NCI-H345 (cell line): ENCODE measurements at regions not wholly inside any gene's neighbourhood (a gene's known extent, or its start where the extent isn't known, plus 50 kb on each side); places are given as distances from the start of the nearest gene placed in this dataset.

Experiments used
- DNase-seq: peaks from one replicate; lab custom pipeline; 2025; lab: John Stamatoyannopoulos, UW

DNA sequence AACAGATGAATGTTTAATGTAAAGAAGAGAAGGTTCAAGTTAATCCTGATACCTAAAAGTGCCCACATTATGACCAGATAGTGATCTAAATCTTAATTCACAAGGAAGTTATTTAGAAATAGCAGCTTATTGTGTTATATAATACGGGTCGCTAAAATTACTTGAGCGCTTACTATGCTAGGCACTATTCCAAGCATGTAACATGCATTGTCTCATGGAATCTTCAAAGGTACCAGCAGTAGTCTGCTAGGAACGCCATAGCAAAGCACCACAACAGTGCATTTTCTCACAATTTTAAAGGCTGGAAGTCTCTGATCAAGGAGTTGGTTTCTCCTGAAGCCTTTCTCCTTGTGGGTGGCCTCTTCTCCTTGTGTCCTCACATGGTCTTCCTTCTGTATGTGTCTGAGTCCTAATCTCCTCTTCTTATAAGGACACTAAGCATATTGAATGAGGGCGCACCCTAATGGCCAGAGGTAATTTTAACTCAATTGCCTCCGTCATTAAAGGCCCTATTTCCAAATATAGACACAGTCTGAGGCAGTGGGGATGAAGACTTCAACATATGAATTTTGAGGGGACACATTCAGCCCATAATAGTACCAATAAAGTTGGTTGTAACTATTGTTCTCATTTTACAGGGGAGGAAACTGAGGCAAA, 118.4 kb downstream of the LRRC30 start:
- DNase-seq = no peak

GRCh38 chr18:7358989-7359726, 128.3 kb downstream of the LRRC30 start:
- DNase-seq = no peak

DNA sequence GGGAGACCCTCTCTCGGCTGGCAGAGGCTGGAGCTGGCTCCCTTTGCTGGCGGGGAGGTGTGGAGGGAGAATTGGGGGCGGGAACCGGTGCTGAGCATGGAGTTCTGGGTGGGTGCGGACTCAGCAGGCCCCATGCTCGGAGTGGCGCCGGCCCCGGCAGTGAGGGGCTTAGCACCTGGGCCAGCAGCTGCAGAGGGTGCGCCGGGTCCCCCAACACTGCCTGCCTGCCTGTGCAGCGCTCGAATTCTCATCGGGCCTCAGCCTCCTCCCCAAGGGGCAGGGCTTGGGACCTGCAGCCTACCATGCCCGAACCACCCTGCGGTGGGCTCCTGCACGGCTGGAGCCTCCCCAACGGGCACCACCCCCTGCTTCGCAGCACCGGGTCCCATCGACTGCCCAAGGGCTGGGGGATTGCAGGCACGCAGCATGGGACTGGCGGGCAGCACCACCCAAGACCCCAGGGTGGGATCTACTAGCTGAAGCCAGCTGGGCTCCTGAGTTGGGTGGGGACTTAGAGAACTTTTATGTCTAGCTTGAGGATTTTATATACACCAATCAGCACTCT, 129.8 kb downstream of the LRRC30 start:
- no peak for DNase-seq

DNA sequence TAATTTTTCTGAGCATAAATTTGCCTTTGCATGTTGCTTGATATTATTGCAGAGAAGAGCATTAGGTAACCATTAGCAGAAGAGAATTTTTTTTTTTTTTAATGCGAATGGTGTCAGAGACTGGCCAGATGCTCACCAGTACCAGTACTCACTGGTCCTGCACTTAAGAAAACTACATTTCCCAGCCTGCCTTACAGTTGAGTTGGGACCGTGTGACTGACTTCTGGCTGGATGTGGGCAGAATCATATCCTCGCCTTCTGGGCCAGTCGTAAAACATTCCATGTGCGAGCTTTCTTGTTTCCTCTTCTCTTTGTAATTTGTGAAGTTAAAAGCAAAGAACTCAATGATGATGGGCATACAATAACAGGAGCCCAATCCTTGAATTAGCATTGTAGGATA, 132.4 kb downstream of the LRRC30 start:
- DNase-seq = no peak

DNA sequence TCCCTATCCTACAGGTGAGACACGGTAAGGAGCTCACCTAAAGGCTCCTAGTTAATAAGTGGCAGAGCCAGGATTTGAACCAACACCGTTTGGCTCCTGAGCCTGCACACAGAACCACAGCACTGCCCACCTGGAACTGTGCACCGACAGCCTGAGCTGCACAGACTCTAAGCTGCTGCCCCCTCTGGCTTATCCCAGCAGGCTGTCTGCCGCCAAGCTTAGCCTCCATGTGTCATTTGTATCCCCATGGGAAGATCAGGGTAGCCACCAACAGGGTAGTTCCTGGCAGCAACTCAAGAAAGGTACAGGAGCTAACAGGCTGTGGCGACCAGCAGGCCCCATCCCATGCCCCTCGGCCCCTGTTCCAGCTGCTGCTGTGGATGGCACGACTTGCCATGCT, 135.7 kb downstream of the LRRC30 start:
- no peak for DNase-seq

DNA sequence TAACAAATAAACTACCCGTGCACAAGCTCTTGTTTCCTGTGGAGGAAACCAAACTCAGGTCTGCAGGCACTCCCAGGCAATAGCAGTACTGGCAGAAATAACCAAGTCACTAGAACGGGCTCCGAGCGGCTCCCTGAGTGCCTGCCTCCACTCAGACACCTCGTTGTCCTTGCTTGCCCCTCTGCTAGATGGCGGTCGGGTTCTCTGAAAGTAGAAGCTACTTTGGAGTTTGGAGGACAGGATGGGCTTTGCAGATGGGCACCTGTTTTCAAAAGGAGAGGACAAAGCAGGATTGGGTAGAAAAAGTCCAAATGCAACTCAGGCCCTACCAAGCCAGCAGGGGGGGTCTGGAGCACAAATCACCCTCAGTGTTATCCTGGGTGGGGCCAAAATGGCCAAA, 136.4 kb downstream of the LRRC30 start:
- no peak for DNase-seq

- DNase-seq = no peak
Observed at GRCh38 chr18:7369006-7369405, 138.1 kb downstream of the LRRC30 start.

DNA sequence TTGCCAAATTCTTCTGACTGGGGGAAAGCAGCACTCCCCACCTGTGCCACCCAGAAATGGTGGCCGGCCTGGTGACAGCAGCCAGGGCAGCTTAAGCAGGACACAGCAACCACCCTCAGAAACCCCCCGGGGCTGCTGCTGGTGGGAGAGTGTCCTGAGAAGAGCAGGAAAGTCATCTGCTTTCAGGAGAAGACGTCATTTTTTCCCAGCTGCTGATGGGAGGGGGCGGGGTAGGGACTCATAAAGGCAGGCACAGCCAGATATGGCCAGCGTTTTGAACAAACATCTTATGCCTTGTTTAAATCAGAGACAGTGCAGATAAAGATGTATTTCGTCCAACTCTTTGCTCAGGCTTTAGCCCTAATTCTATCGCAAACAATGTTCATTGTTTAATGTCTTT, 139.5 kb downstream of the LRRC30 start:
- DNase-seq = no peak

DNA sequence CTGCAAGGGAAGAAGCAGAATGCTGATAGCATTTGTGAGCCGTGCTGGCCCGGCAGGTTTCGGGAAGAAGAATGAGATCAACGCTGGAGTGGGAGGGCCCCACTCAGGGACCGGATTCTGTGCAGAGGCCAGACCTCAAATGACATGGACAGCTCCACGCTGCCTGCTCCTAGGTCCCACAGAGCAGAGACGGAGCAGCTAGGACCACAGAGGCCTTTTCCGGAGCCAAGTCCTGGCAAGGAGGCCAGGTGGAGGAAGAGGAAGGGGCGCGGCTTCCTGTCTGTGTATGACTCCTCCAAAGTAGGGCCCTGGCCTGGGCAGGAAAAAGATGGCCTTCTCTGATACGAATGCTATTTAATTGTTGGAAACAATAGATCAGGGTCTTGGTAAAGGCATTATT, 139.9 kb downstream of the LRRC30 start:
- DNase-seq = no peak

GRCh38 chr18:7373441-7373840, 142.6 kb downstream of the LRRC30 start:
- DNase-seq = no peak

DNA sequence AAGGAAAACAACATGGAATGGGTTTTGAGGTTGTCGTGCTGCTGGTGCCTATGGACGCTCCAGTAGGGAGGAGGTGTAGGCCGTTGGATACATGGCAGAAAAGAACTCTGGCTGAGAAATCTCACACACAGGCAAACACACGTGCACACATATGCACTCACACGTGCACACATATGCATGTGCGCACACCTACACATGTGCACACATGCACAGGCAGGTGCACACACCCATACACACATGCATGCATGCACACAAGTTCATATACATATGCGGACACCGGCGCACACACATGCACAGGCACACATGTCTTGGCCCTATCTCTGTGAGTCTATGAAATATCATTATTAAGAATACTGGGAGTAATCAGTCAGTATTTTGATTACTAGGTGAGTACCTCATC, 150.4 kb downstream of the LRRC30 start:
- DNase-seq = no peak

DNA sequence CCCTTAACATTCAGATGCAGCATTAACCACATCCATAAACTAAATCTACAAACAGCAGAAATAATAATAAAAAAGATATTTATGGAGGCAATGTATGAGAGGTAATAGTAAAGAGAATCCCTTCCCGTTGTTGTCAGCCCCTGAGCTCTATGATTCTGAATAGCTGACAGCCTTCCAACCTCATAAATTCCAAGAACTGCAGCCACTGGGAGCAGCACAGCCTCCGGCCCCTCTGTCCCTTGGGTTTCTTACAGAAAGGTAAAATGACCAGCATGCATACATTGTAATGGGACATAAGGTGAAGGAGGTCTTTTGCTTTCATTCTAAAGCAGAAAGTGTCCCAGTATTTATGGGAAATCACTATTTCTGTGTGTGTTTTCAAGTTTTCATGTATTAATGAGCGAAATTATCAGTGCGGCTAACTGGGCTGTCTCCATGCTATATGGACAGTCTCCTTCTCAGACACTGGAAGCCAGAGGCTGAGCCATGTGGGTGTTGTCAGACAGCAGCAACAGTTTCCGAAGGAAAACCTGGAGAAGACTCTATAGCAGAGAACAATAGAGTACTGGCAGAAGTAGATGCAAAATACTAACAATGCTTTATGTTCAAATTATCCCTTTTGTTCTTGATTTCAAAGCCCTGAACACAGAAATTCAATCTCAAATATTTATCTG, 151.6 kb downstream of the LRRC30 start:
- DNase-seq = no peak

DNA sequence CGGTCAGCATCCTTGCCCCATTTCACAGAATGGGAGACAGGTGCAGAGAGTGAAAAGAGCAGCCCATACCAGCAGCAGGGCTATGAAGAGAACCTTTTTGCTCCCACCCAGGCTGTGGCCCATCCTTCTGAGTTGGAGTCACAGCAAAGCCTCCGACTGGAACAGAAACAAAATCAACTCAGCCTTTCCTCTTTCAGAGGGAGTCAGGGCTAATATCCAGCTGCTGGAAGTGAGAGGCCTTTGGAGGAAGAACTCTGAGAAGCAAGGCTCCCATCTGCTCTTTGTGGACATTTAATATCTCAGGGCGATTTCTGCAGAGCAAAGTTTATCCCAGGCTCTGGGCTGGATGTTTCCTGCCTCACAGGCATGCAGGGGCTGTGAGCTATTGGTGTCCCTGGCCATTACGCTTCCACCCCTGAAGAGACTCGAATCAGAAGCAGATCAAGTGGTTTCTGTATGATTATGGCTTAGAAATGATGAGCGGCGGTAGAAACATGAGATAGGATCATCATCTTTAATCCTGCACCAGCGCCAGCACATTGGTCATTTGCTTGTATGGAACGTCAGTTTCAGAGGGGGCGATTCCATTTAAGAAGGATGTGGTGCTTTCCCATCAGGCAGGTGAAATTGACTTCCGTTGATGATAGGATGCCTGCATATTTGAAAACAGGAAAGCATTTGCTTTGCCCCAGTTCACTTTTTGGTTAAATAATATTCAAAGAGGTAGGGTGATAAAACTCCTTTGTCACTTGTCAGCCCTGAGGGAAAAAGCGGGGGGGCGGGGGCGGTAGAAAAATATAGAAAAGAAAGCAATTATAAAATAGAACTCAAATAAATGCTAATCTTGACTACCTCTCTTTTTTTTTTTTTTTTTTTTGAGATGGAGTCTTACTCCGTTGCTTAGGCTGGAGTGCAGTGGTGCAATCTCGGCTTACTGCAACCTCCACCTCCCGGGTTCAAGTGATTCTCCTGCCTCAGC, 152.4 kb downstream of the LRRC30 start:
- no peak for DNase-seq

- DNase-seq = peak; percentile 22
Observed at GRCh38 chr18:7388741-7389140, 157.9 kb downstream of the LRRC30 start.

- no peak for DNase-seq
Observed at GRCh38 chr18:7390731-7391492, 160.0 kb downstream of the LRRC30 start.

GRCh38 chr18:7393080-7393479, 162.2 kb downstream of the LRRC30 start:
- DNase-seq = no peak

- no peak for DNase-seq
Observed at GRCh38 chr18:7394050-7394659, 163.3 kb downstream of the LRRC30 start.

GRCh38 chr18:7395566-7395965, 164.7 kb downstream of the LRRC30 start:
- no peak for DNase-seq

GRCh38 chr18:7413906-7414305, 153.2 kb upstream of the PTPRM start:
- DNase-seq = no peak

GRCh38 chr18:7414459-7414858, 152.7 kb upstream of the PTPRM start:
- DNase-seq = no peak
